GM23338 (cell line): ENCODE measurements at regions not wholly inside any gene's neighbourhood (a gene's known extent, or its start where the extent isn't known, plus 50 kb on each side); places are given as distances from the start of the nearest gene placed in this dataset.

Experiments used
- ATAC-seq: fragments of 200-7000 bp; cut with Tn5 transposase; 3 replicates; pipeline ENCODE4 v1.9.1; 2020
- DNase-seq: peaks from one replicate; pipeline ENCODE4 v3.0.0-alpha.2; 2015; ENCODE audit warnings: low spot score
- H2AFZ ChIP-seq: fragments of 200-600 bp; sonication (generic); 2 replicates; pipeline ENCODE4 v1.8.0; 2016; ENCODE audit warnings: antibody characterized with exemption, mild to moderate bottlenecking, moderate library complexity
- H3F3A ChIP-seq: fragments of 200-600 bp; sonication (generic); replicated peaks from 2 replicates; pipeline ENCODE4 v1.8.0; 2017; ENCODE audit warnings: antibody characterized with exemption, mixed run types, low read depth
- H3K27ac ChIP-seq: fragments of 200-600 bp; sonication (generic); 2 replicates; pipeline ENCODE4 v1.6.1; 2016; ENCODE audit warnings: low read depth
- H3K27me3 ChIP-seq: fragments of 200-600 bp; sonication (generic); 2 replicates; pipeline ENCODE4 v1.8.0; 2016; ENCODE audit warnings: mild to moderate bottlenecking, mixed run types, moderate library complexity; ENCODE audit not compliant: insufficient read depth
- H3K36me3 ChIP-seq: fragments of 200-600 bp; sonication (generic); 2 replicates; pipeline ENCODE4 v1.8.0; 2016; ENCODE audit warnings: mild to moderate bottlenecking; ENCODE audit not compliant: insufficient read depth
- H3K4me1 ChIP-seq: fragments of 200-600 bp; sonication (generic); 2 replicates; pipeline ENCODE4 v1.8.0; 2016; ENCODE audit warnings: mild to moderate bottlenecking, moderate library complexity; ENCODE audit not compliant: insufficient read depth
- H3K4me2 ChIP-seq: fragments of 200-600 bp; sonication (generic); 2 replicates; pipeline ENCODE4 v1.7.1; 2017; ENCODE audit warnings: mixed run types
- H3K4me3 ChIP-seq: fragments of 200-600 bp; sonication (generic); 2 replicates; pipeline ENCODE4 v1.6.1; 2016; ENCODE audit warnings: mixed run types
- H3K79me2 ChIP-seq: fragments of 200-600 bp; sonication (generic); replicated peaks from 2 replicates; pipeline ENCODE4 v1.8.0; 2017; ENCODE audit warnings: mild to moderate bottlenecking; ENCODE audit not compliant: insufficient read depth
- H3K9me2 ChIP-seq: fragments of 200-600 bp; sonication (generic); 2 replicates; pipeline ENCODE4 v1.8.0; 2017; ENCODE audit not compliant: insufficient read depth
- H4K20me1 ChIP-seq: fragments of 200-600 bp; sonication (generic); replicated peaks from 2 replicates; pipeline ENCODE4 v1.8.0; 2017; ENCODE audit warnings: mild to moderate bottlenecking; ENCODE audit not compliant: insufficient read depth
- H3K27ac Mint-ChIP-seq: 2 replicates; pipeline ENCODE4 v1.8.0; 2020; ENCODE audit warnings: inconsistent platforms, mild to moderate bottlenecking, moderate library complexity, mixed read lengths
- H3K27me3 Mint-ChIP-seq: 3 replicates; pipeline ENCODE4 v1.8.0; 2022; ENCODE audit warnings: low read depth, mild to moderate bottlenecking, moderate library complexity, mixed read lengths, inconsistent platforms; ENCODE audit not compliant: insufficient read depth, poor library complexity
- H3K36me3 Mint-ChIP-seq: 3 replicates; pipeline ENCODE4 v1.8.0; 2021; ENCODE audit warnings: low read depth, mild to moderate bottlenecking, inconsistent platforms, moderate library complexity, mixed read lengths
- H3K4me1 Mint-ChIP-seq: 3 replicates; pipeline ENCODE4 v1.8.0; 2020; ENCODE audit warnings: mild to moderate bottlenecking, inconsistent platforms, mixed read lengths
- H3K4me3 Mint-ChIP-seq: 3 replicates; pipeline ENCODE4 v1.8.0; 2021; ENCODE audit warnings: moderate library complexity, mild to moderate bottlenecking, inconsistent platforms, mixed read lengths
- H3K9me3 Mint-ChIP-seq: 3 replicates; pipeline ENCODE4 v1.8.0; 2020; ENCODE audit warnings: moderate library complexity, mild to moderate bottlenecking, inconsistent platforms, mixed read lengths
- CREB1 ChIP-seq: fragments of 250-450 bp; sonication (Bioruptor Pico); IDR thresholded peaks from 2 replicates; pipeline ENCODE4 v1.5.0; 2020; ENCODE audit warnings: low read depth, mild to moderate bottlenecking, moderate library complexity
- CTCF ChIP-seq, 2 experiments: fragments of 200-600 bp in 1 of 2; sonication (generic) in 1 of 2; conservative IDR thresholded peaks; 2 replicates each; pipeline versions ENCODE4 v1.5.1 to v1.6.1; 2016 to 2017; ENCODE audit warnings: antibody characterized with exemption in 2 of 2, low read depth in 2 of 2, mild to moderate bottlenecking in 2 of 2, moderate library complexity in 1 of 2
- EZH2 ChIP-seq: fragments of 200-600 bp; sonication (generic); IDR thresholded peaks from one replicate; pipeline ENCODE4 v1.8.0; 2017; ENCODE audit warnings: antibody characterized with exemption, mild to moderate bottlenecking, low read depth; ENCODE audit not compliant: unreplicated experiment
- EZH2phosphoT487 ChIP-seq: fragments of 200-600 bp; sonication (generic); IDR thresholded peaks from one replicate; pipeline ENCODE4 v1.8.1; 2018; ENCODE audit warnings: antibody characterized with exemption; ENCODE audit not compliant: unreplicated experiment
- JUNB ChIP-seq: IDR thresholded peaks from one replicate; pipeline ENCODE4 v1.6.1; 2016; ENCODE audit warnings: antibody characterized with exemption; ENCODE audit not compliant: unreplicated experiment
- NANOG ChIP-seq: IDR thresholded peaks from 2 replicates; pipeline ENCODE4 v1.6.1; 2016; ENCODE audit warnings: antibody characterized with exemption, borderline replicate concordance
- POLR2AphosphoS5 ChIP-seq: IDR thresholded peaks from 2 replicates; pipeline ENCODE4 v1.6.1; 2016; ENCODE audit warnings: antibody characterized with exemption, low read depth
- REST ChIP-seq: IDR thresholded peaks from one replicate; pipeline ENCODE4 v1.6.1; 2018; ENCODE audit warnings: antibody characterized with exemption; ENCODE audit not compliant: unreplicated experiment
- STAT1 ChIP-seq: IDR thresholded peaks from one replicate; pipeline ENCODE4 v1.6.1; 2016; ENCODE audit warnings: antibody characterized with exemption; ENCODE audit not compliant: unreplicated experiment
- ZNF114 ChIP-seq: fragments of 250-450 bp; sonication (Bioruptor Pico); IDR thresholded peaks from 2 replicates; pipeline ENCODE4 v1.5.0; 2020; ENCODE audit warnings: mild to moderate bottlenecking, moderate library complexity
- ZNF331 ChIP-seq: fragments of 250-450 bp; sonication (Bioruptor Pico); IDR thresholded peaks from 2 replicates; pipeline ENCODE4 v1.5.0; 2020; ENCODE audit warnings: low read depth, mild to moderate bottlenecking, moderate library complexity
- TF ChIP-seq, protein P1 (sequence below): fragments of 250-450 bp; sonication (Bioruptor Pico); IDR thresholded peaks from 2 replicates; pipeline ENCODE4 v1.5.0; 2020; ENCODE audit warnings: mild to moderate bottlenecking, moderate library complexity
- TF ChIP-seq, protein P2 (sequence below): IDR thresholded peaks from 2 replicates; pipeline ENCODE4 v1.6.1; 2016; ENCODE audit warnings: antibody characterized with exemption

- DNase-seq (no peak), ATAC-seq (no peak)
- H3K4me3 Mint-ChIP-seq, result no peak overlapping the region
- H3K4me1 ChIP-seq, result no peaks in the 10 kb centered on the region
- H3K4me3 ChIP-seq, result no peak overlapping the region
- H3K9me3 Mint-ChIP-seq, result peaks cover 43% of the 10 kb centered on the region
- H3K9me2 ChIP-seq, result peaks cover 4% of the 10 kb centered on the region; the same call in 1 of the 2 replicates
- TF ChIP-seq, protein P1, sequence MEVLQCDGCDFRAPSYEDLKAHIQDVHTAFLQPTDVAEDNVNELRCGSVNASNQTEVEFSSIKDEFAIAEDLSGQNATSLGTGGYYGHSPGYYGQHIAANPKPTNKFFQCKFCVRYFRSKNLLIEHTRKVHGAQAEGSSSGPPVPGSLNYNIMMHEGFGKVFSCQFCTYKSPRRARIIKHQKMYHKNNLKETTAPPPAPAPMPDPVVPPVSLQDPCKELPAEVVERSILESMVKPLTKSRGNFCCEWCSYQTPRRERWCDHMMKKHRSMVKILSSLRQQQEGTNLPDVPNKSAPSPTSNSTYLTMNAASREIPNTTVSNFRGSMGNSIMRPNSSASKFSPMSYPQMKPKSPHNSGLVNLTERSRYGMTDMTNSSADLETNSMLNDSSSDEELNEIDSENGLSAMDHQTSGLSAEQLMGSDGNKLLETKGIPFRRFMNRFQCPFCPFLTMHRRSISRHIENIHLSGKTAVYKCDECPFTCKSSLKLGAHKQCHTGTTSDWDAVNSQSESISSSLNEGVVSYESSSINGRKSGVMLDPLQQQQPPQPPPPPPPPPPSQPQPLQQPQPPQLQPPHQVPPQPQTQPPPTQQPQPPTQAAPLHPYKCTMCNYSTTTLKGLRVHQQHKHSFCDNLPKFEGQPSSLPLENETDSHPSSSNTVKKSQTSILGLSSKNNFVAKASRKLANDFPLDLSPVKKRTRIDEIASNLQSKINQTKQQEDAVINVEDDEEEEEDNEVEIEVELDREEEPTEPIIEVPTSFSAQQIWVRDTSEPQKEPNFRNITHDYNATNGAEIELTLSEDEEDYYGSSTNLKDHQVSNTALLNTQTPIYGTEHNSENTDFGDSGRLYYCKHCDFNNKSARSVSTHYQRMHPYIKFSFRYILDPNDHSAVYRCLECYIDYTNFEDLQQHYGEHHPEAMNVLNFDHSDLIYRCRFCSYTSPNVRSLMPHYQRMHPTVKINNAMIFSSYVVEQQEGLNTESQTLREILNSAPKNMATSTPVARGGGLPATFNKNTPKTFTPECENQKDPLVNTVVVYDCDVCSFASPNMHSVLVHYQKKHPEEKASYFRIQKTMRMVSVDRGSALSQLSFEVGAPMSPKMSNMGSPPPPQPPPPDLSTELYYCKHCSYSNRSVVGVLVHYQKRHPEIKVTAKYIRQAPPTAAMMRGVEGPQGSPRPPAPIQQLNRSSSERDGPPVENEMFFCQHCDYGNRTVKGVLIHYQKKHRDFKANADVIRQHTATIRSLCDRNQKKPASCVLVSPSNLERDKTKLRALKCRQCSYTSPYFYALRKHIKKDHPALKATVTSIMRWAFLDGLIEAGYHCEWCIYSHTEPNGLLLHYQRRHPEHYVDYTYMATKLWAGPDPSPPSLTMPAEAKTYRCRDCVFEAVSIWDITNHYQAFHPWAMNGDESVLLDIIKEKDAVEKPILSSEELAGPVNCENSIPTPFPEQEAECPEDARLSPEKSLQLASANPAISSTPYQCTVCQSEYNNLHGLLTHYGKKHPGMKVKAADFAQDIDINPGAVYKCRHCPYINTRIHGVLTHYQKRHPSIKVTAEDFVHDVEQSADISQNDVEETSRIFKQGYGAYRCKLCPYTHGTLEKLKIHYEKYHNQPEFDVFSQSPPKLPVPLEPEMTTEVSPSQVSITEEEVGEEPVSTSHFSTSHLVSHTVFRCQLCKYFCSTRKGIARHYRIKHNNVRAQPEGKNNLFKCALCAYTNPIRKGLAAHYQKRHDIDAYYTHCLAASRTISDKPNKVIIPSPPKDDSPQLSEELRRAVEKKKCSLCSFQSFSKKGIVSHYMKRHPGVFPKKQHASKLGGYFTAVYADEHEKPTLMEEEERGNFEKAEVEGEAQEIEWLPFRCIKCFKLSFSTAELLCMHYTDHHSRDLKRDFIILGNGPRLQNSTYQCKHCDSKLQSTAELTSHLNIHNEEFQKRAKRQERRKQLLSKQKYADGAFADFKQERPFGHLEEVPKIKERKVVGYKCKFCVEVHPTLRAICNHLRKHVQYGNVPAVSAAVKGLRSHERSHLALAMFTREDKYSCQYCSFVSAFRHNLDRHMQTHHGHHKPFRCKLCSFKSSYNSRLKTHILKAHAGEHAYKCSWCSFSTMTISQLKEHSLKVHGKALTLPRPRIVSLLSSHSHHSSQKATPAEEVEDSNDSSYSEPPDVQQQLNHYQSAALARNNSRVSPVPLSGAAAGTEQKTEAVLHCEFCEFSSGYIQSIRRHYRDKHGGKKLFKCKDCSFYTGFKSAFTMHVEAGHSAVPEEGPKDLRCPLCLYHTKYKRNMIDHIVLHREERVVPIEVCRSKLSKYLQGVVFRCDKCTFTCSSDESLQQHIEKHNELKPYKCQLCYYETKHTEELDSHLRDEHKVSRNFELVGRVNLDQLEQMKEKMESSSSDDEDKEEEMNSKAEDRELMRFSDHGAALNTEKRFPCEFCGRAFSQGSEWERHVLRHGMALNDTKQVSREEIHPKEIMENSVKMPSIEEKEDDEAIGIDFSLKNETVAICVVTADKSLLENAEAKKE (CRISPR knock-in tag), result no peak
- no peak for TF ChIP-seq CTCF (conservative IDR thresholded peaks at IDR 0.05; ENCODE audit: low read depth in 2 of 2)
- no peak for TF ChIP-seq POLR2AphosphoS5
- no peak for TF ChIP-seq NANOG
- TF ChIP-seq STAT1, result no peak
- no peak for TF ChIP-seq EZH2
- TF ChIP-seq JUNB, result no peak
- no peak for TF ChIP-seq ZNF331
- TF ChIP-seq EZH2phosphoT487, result no peak
- TF ChIP-seq CREB1 (CRISPR knock-in tag), result no peak
- no peak for TF ChIP-seq REST
- TF ChIP-seq ZNF114 (CRISPR knock-in tag), result no peak
- TF ChIP-seq, protein P2, sequence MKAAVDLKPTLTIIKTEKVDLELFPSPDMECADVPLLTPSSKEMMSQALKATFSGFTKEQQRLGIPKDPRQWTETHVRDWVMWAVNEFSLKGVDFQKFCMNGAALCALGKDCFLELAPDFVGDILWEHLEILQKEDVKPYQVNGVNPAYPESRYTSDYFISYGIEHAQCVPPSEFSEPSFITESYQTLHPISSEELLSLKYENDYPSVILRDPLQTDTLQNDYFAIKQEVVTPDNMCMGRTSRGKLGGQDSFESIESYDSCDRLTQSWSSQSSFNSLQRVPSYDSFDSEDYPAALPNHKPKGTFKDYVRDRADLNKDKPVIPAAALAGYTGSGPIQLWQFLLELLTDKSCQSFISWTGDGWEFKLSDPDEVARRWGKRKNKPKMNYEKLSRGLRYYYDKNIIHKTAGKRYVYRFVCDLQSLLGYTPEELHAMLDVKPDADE, result no peak
- H3K27ac Mint-ChIP-seq, result no peak overlapping the region
- no peak overlapping the region for H3K4me2 ChIP-seq
- H3K36me3 Mint-ChIP-seq, result peaks cover 13% of the 10 kb centered on the region
- no peaks in the 10 kb centered on the region for H3K27me3 Mint-ChIP-seq
- no peaks in the 10 kb centered on the region for H3K27me3 ChIP-seq
- H3F3A ChIP-seq, result no peaks in the 10 kb centered on the region
- no peaks in the 10 kb centered on the region for H4K20me1 ChIP-seq
- no peaks in the 10 kb centered on the region for H3K4me1 Mint-ChIP-seq
- no peaks in the 10 kb centered on the region for H3K79me2 ChIP-seq
- H2AFZ ChIP-seq, result no peak overlapping the region
- H3K36me3 ChIP-seq, result no peaks in the 10 kb centered on the region
- H3K27ac ChIP-seq, result no peak overlapping the region
These were observed 55.0 kb upstream of the TMTC1 start for GRCh38 chr12:29838768-29839167.
